ENCODE measurements at regions not wholly inside any gene's neighbourhood (a gene's known extent, or its start where the extent isn't known, plus 50 kb on each side); places are given as distances from the start of the nearest gene placed in this dataset.

DNA sequence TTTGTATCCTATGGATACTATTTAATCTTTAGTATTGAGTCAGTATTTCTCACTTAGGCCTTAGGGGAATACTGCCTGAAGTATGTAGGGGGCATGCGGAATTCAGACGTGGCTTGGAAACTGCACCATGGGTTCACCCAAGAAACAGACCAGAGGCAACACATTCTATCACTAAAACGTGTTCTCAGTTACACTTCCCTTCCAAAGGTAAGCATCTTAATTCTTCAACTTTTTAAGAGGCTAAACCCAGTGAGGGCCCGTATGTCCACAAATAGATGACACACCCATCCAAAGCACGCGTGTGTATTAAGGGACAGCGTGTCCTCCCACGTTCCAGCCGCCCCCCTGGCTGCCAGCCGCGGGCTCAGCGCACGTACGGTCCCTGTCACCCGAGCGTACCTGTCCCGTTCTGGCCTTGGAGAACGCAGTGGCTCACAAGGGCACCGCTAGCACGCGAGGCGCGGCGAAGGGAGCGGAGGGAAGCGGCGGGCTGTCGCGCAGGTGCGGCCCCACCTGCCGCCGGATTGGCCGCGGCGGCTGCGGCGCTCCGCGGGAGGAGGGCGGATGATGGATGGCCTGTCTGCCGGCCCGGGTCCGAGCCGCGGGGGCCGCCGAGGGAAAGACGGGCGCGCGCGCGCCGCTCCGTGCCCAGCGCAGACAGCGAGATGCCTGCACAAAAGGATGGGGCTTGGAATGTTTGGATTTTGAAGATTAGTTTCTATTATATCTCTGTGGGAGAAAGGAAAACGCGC lies 1003.9 kb upstream of the NR2F2 start:
- no peak for TF ChIP-seq CTCF (CRISPR knock-in tag; IDR thresholded peaks at IDR 0.05)
- TF ChIP-seq ZNF670 (CRISPR knock-in tag; IDR thresholded peaks at IDR 0.05; ENCODE audit: borderline replicate concordance), result no peak
- TF ChIP-seq, protein P1, sequence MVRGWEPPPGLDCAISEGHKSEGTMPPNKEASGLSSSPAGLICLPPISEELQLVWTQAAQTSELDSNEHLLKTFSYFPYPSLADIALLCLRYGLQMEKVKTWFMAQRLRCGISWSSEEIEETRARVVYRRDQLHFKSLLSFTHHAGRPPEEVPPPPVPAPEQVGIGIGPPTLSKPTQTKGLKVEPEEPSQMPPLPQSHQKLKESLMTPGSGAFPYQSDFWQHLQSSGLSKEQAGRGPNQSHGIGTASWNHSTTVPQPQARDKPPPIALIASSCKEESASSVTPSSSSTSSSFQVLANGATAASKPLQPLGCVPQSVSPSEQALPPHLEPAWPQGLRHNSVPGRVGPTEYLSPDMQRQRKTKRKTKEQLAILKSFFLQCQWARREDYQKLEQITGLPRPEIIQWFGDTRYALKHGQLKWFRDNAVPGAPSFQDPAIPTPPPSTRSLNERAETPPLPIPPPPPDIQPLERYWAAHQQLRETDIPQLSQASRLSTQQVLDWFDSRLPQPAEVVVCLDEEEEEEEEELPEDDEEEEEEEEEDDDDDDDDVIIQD (CRISPR knock-in tag; IDR thresholded peaks at IDR 0.05; ENCODE audit: low read depth), result no peak
- TF ChIP-seq TP53 (CRISPR knock-in tag; conservative IDR thresholded peaks at IDR 0.05), result no peak
- no peak for TF ChIP-seq SNRNP70 (IDR thresholded peaks at IDR 0.05; ENCODE audit: low read depth, low read length)
- no peak for TF ChIP-seq ZNF703 (CRISPR knock-in tag; IDR thresholded peaks at IDR 0.05; ENCODE audit: borderline replicate concordance)
- TF ChIP-seq MYNN (CRISPR knock-in tag; IDR thresholded peaks at IDR 0.05; ENCODE audit: low read depth), result no peak
- no peak for TF ChIP-seq RELA (CRISPR knock-in tag; IDR thresholded peaks at IDR 0.05)
- TF ChIP-seq SPEN (CRISPR knock-in tag; IDR thresholded peaks at IDR 0.05; ENCODE audit: low read depth), result no peak
- TF ChIP-seq MTERF4 (CRISPR knock-in tag; IDR thresholded peaks at IDR 0.05), result no peak
- TF ChIP-seq FOSL1 (CRISPR knock-in tag; IDR thresholded peaks at IDR 0.05; ENCODE audit: borderline replicate concordance), result no peak
- TF ChIP-seq CHD4 (IDR thresholded peaks at IDR 0.05; ENCODE audit: borderline replicate concordance, low read length), result no peak
- no peak for TF ChIP-seq ZFX (CRISPR knock-in tag; IDR thresholded peaks at IDR 0.05; ENCODE audit: low read depth)
- TF ChIP-seq CHD2 (IDR thresholded peaks at IDR 0.05; ENCODE audit: low read depth, low read length), result no peak
